HG02840 (cell line): ENCODE measurements at regions not wholly inside any gene's neighbourhood (a gene's known extent, or its start where the extent isn't known, plus 50 kb on each side); places are given as distances from the start of the nearest gene placed in this dataset.

Source experiments
- ATAC-seq: cut with Tn5 transposase; IDR thresholded peaks from one replicate; pipeline ENCODE4 v1.9.1; 2021; ENCODE audit warnings: mild to moderate bottlenecking, moderate library complexity, moderate number of reproducible peaks; ENCODE audit not compliant: unreplicated experiment, low FRiP score

DNA sequence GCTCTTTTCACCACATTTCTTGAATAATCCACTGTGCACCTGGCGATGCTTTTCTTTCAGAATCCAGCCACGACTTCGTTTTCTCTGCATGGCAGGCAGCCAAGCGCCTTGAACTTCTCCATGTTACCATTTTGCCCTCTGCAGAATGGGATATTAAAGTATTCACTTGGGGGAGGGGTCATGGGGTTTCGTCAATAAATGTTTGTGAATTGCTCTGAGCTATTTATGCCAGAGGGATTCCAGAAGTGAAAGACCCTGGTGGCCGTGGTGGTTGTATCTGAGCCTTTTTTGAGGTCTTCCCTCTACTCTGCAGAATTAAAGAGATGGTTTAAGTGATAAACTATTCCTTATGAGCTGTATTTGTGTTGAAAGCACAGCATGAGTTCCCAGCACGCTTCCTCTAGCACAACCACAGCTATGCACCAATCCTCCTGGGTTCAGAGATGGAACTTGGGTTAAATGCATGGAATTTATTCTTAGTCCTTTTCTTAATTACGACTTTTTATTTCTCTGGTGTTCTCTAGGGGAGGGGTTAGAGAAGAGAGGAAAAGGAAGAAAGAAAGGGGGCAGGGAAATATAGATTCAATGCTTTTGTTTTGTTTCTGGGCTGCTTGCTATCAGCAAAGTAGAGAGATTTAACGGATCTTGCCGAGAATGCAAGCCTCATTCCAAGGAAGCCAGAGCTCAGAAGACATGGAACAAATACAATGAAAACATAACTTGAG is 478.2 kb upstream of the TNC start:
- no peak for ATAC-seq

DNA sequence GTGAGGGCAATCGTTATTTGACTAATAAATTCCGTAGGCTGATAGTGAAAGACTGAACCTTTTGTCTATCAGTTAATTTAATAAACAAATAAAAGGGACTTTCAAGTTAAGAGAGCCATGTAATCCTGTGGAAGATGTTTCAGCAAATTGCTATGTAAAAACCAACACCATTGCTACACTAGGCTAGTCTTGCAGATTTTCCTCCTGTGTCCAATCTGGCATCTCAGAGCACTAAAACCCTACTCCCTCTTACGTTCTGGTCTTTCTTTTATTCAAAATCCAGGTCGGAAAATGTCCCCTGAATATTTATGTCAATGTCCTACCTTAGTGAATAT is 478.8 kb upstream of the TNC start:
- no peak for ATAC-seq

DNA sequence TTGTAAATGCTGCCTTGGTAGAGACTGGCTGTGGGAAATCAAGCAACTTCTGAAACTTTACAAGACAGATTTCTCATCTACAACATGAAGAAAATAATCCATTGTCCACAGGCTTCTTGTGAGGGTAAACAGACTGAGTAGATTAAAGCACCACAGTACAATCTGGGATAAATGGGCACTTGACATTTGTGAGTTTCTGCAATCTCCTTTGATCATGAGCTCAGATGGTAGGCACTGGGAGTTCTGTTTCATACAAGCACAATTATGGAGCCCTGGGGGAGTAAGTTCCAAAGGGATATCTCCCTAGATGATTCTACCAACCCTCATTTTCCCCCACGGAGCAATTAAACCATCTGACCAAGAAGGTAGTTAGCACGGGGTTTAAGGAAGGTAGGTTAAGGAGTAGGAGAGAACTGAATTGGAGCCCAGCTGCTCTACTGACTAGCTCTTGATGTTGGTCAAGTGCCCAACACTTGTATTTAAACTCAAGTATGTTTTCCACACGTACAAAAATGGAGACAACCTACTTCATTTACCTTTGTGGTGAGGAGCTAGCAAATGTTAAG is 479.5 kb upstream of the TNC start:
- ATAC-seq: no peak

DNA sequence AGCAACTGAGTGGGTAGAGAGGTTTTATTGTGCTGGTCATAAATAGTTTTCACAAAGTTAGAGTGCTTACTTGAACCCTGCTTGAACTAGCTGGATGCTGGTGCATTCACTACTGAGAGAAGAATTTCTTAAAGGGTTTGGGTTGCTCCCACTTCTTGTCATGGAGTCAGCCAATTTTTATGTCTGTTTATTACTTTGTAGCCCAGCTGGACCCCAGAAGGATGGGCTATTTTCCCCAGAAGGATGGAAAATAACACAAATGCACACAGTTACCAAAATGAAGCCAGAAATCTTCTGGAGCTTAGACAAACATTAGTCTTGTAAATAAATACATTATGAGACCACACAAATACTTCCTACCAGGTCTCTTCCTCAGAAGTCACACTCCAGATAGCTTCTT is 480.8 kb upstream of the TNC start:
- no peak for ATAC-seq

DNA sequence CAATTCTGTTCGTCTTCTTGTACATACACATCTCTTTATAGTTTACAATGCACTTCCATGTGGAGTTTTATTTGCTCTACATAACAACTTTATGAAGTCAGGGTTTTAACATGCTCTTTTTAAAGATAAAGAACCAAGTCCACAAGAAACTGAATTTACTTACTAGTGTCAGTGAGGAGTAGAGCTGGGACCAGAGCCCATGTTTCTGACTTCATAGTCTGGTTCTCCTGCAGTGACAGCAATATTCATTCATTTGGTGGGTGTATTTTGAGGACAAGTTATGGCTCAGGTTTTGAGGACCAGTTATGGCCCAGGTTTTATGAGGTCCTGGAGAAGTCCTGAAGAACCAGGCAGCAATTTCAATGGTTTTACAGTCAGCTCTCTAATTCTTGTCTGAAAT is 481.9 kb upstream of the TNC start:
- ATAC-seq: no peak

DNA sequence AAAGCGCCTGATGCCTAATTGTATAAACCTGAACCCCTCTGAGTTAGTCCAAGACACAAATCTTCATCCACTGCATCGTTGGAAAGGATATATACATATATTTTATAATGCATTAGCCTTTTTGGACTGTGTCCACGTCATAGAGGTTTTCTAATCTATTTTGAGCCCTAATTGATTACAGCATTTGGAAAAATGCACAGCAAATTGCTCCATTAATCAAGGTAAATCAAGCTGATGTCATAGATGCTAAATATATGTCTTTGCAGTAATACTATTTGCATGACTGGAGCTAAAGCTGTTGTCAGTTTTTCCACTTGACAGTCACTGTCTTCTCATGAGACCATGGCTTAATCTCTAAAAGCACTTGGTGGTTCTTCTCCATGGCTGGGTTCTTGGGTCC is 483.5 kb upstream of the TNC start:
- ATAC-seq: no peak

DNA sequence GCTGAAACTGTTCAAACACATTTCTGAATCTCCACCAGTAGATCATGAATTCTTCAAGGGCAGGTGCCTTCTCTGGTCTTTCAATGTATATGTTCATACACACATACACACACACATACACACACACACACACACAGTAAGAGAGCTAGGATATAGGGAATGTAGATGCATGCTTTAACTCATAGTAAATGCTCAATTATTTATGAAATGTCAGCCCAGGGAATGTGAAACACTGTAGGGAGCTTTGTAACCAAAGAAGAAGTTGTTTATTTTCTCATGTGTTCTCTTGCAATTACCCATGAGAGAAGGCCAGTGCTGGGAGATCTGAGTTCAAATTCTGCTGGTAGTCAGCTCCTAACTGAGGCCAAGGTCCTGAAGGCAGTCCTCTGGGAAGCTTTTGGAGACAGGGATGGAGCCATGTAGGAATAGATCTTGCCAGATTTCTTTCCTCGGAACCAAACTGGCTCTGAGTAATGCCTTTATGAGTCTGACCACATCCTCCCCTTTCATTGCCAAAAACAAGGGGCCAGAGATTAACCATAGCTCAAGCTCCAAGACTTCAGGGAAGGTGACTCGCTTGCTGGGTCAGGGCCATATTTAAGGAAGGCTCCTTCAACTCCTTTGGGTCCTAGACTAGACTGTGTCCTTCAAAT is 487.0 kb upstream of the TNC start:
- no peak for ATAC-seq

DNA sequence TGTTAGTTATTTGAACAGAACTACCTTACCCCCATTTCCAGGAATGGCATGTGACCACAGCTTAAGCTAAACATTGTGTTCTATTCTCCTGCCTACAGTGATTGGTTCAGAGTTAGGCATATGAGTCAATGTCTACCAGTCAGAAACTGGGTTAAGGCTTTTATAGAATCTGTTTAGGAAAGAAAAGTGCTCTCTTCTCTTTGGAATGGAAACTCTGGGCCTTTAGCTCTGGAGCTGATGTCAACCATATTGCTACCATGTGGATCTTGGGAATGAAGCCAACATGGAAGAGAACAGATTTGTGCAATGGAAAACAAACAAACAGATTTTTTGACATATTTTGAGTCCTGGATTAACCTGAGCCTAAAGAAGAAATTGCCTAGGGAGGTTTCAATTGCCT is 488.9 kb upstream of the TNC start:
- no peak for ATAC-seq

DNA sequence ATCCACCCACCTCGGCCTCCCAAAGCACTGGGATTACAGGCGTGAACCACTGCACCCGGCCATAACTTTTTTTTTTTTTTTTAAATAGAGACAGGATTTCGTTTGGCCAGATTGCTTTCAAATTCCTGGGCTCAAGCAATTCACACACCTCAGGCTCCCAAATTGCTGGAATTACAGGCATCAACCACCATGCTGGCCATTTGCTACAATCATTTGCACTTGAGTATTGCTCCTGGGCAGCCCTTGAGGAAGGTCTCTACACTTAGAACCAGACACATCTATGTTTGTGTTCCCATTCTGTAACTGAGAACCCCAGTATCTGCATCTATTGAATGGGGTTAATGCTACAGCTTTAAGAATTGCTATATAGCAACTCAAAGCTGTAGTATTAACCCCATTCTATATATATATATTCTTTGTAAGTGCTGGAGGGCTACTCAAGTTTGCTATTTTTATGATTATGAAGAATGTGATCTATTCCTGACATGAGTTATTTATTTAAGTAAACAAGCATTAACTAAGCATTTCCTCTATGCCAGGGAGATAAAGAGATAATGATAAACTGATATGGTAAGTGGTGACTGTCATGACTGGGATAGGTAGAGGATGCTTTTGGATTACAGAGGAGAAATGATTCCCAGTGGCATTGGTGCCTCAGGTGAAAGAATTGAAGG is 496.5 kb upstream of the TNC start:
- no peak for ATAC-seq

DNA sequence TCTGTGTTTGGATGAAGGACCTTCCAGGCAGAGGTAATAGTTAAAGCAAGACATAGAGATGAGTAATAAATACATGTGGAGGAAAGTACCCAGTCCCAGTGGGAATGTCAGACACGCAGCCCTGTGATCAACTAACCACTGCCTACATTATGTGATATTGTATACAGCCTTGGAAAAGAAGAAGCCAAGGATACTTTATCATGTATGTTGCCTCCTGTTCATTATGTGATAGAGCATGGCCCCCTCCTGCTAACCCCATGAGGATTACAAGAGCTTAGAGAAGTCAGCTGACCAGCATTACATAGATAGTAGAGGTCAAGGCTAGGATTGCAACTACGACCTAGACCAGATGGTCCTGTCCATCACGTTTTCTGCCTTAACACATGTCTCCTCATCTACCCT is 497.0 kb upstream of the TNC start:
- ATAC-seq: no peak

DNA sequence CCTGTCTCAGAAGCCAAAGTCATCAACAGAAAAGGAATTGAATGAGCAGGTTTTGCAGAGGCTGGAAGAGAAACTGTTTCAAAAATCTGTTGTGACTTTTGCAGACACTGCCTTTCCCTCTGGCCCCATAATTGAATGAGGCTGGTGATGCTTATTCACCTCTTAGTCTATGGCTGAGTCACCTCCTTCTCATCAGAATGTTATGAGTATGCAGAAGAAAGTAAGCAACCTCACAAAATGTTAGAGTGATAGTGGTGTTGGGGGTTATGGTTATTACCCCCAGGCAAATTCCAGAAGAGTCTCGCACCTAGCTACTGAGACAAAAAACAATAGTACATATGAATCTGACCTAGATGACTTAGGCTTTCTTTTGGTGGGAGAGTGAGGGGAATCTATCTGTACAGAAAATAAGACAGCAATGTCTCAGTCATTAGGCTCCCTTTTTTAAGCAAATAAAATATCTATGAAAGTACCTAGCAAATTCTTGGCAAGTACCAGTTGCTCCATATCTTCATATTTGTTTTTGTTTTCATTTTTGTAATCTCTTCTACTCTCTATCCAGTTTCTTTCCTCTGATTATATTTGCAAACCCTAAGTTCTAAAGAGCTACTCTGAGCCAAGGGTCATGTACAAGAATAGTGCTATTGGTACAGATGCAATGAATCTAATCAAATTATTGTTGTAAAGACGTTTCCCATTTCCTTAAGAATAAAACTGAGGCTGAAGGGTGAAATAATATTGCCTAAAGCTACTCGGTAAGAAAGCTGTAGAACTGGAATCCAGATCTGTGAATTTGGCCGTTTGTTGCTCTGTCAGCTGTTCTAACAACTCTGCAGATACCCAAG is 498.1 kb upstream of the TNC start:
- no peak for ATAC-seq

DNA sequence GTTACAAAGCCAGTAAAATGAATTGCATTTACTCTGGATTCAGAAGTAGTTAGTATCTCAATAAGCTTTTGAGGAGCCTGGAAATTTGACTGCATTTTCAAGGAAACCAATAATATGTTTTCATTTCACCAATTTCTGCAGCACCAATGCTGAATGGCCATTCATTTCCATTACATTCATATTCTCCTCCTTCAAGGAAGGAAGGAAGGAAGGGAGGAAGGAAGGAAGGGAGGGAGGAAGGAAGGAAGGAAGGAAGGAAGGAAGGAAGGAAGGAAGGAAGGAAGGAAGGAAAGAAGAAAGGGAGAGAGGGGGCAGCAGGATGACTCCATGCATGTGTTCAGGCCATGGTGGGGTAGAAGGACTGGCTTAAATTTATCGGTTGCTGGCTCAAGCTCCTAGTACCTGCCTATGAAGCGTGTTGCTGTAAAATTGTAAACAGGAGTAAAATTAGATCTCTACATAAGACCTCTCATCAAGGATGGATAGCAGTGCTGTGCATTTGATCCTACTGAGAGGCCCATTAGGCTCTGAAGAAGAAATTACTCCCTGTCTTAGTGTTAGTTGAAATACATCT is 498.8 kb upstream of the TNC start:
- ATAC-seq: no peak

DNA sequence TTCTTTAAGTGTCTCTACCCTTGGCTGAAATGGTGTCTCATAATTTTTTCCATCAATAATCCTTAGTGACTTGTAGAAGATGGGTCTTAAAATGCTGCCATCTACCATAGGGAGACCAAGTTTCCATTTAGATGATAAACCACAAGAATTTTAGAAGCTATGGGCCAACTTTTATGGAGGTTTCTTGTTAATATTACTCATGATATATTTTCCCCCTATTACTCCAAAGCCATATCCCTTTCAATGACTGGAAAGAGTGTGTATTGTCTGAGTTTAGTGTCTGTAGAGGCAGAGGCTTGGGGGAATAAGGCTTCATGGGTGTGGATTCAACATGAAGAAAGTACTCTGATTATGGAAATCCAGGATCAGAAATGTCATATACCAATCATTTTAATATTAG is 507.3 kb upstream of the TNC start:
- ATAC-seq: no peak

DNA sequence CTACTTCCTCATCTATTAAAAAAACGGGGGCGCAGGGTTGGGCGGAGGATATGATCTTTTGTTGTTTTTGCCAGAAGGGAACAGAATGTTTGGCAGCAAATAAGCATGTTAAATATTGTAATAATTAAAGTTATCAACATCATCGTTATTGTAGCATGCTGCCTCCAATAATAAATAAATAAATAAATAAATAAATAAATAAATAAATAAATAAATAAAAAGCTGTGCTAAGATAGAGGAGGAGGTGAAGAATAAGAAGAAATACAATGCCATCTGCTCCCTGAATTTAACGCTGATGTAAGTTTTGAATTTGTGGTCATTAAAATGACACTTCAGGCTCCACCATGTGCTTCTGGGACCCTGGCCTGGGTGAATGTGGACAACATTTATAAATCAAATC is 508.0 kb upstream of the TNC start:
- ATAC-seq: no peak

DNA sequence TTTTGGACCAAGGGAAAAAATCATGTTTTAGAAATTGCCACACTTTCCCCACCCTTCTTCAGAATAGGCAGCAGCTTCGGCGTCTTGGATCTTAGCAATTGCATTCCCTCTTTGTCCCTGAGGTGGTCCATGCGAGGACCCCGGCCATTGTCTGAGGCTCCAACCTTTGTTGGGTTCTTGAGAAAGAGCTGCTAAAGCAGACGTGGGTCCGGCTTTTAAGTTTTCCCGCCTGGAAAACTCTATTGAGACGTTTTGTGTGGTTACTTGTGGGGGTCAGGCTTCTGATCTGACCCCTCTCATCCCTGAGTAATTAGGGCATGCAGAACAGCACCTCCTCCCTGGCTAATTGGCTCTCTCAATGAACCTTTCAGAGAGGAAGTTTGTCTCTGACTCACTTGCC is 509.6 kb upstream of the TNC start:
- ATAC-seq: no peak

DNA sequence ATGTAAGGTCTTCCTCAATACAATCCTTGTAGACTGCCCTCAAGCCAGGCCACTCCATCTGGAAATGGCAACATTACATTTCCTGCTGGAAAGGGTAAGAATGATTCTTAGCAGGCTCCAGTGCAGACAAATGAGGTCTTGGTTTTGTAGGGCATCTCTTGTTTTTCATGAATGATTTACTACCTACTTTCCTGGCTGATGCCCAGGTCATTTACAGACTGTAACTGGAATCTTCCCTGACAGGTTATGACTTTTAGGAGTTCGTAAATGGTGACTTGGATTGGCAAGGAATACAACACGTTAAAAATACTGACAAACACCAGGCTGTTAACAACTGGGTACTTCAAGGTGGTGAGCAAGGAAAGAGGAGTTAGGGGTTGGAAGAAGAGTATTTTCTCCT is 510.5 kb upstream of the TNC start:
- no peak for ATAC-seq

DNA sequence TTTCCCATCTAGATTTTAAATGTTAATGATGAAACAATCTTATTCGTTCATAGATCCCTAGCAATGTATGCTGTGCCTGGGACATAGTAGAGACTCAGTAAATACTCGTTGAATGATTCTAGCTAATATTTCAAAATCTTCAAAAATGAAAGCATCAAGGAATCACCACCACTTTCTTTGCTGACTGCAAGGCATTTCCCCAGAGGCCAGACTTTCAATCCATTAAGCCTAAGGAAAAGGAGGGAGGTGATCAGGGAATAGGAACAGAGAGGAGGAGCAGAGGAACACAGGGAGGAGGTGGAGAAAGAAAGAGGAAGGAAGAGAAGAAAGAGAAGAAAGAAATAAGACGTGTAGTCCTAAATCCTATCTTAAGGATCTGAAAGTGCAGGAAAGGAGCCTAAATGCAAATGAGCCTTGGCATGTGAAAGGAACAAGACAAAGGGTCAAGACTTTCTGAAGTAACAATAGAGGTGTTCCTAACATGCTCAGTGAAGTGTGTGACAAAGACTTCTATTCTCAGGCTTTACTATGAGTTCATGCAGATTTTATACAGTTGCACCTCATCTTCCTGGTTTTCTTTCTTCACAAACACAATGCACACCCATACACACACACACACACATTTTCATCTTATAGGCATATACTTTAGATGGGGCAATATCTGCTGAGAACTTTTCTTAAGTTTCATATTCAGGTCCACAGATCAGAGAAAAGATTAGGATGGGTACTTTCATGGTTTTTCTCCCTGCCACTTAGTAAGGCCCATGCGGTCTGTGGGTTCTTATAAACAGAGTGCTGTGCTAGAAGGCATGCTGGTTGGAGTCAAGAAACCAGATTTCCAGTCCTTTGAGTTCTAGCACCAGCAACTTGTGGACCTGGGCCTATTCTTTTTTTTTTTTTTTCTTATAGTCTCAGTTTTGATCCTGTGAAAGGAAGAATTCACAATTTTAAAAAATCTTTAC is 512.2 kb upstream of the TNC start:
- no peak for ATAC-seq

DNA sequence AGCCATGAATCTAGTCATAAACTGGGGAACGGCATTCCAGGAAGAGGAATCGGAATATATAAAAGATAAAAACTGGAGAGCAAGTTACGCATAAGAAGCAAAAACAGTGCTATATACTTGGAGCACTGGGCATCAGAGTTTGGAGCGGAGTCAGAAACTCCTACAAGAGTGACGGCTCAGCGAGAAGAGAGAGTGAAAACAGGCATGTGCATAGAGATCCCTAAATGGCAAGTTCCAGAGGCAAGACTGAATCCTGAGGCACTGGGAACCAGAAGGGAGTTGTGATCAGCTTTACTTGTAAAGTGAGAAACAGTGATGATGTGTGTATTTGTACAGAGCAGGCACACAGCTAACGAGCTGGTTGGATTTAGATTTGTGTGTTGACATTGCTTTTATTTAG is 514.4 kb upstream of the TNC start:
- ATAC-seq: no peak

DNA sequence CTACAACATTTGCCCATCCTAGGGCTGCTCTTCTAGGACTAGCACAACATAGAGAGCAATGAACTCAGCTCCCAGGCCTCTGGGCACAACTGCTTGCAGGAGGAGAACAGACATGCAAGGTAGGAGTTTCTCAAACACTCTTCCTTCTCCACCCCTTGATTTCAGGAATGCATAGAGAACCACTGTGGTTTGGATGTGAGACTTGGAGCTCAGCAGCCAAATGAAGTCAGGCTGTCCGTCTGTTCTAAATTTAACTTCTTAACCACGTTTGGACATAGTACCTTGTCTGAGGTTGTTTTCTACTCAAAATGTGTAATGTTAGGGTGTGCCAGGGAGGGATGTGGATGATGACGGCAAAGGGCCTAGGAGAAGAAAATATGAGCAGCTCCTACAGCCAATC is 515.1 kb upstream of the TNC start:
- no peak for ATAC-seq
